Tongue (tissue), 1 donor: ENCODE measurements at regions not wholly inside any gene's neighbourhood (a gene's known extent, or its start where the extent isn't known, plus 50 kb on each side); places are given as distances from the start of the nearest gene placed in this dataset.
"Not testable (repeated sequence)": the region's sequence is repeated elsewhere in the genome, so short reads cannot be mapped to it uniquely, and the experiment has no call there.

Source experiments
- DNase-seq: peaks from one replicate; pipeline ENCODE4 v3.0.0-alpha.2; 2015

DNA sequence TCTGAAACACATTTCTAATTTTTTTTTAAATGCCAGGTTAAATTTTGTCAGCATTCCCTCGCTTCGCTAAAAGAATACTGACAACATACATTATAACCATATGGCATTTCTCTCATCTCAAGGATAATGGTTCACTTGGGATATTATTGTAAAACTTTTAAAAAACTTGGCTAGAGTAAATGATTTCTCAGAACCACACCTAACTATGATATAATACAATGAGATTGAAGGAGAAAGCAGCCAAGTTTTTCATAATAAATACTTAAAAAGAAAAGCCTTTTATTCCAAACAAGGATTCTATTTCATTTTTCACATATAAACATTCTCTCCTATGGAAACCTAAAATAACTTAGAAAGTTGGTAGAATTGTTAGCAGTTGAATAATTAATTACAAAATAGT, 413.9 kb downstream of the HGF start:
- peak; percentile 18 for DNase-seq

DNA sequence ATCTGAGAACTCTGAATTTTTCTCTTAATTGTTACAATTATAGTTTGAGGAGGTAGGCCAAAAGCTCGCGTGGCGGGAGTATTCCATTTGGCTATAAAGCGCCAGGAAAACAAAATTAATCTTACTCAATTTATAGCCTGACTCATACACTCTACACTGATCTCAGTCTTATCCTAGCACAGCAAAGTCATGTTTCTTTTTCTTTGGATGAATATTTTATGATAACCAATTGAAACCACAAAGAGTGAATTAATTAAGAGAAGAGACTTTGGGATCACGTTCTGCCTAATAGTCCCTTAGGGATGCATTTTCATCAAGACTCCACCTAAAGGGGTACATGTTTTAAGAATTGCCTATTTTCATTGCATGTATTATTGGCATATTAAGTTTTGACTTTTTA, 420.8 kb downstream of the HGF start:
- DNase-seq, result no peak

DNA sequence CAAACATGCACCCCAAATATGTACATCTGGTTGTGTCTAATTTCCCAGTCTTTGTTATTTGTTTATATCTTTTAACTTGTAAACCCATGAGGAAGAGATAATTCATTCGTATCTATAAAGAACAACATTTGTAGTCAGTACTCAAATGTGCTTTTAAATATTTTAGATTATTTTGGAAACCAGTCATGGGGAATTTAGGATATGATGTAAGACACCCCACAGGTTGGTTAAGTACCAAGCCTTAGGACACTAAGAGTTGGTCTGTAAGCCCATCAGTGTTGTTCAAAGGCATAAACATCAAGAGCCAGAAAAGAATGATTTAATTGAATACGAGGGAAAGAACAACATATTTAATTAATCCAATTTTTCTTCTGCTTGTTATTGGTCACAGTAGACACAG, 421.1 kb upstream of the SEMA3C start:
- DNase-seq, result no peak

DNA sequence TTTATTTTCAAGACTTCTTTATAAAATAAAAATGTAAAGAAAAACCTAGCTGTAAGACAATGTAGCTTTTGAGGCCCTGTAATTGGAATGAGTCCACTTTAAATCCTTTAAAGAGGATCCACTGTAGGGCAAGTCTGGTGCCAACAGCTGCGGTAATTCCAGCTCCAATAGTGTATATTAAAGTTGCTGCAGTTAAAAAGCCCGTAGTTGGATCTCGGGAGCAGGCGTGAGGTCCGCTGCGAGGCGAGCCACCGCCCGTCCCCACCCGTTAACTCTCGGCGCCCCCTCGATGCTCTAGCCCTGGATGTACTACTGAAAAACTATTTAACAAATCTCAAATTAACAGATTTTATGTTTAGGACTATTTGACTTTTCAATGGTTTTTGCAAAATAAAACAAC, 414.7 kb upstream of the SEMA3C start:
- DNase-seq, result peak; percentile 67

DNA sequence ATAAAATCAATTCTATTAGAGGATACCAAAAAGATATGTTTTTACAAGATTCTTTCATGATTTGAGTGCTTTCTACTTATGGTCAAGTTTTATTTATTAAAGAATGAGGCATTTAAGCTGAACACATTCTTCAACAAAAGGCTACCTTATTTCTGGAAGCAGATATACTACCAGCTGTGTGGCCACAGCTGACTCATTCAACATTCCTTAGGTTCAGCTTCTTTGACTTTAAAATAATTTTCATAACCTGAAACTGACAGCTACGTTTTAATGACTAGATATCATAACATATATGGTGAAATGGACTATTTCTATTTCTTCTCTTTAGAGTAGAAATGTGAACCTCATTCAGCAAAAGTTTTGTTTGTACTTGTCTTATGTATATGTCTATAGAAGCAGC, 414.2 kb upstream of the SEMA3C start:
- DNase-seq, result peak; percentile 16

DNA sequence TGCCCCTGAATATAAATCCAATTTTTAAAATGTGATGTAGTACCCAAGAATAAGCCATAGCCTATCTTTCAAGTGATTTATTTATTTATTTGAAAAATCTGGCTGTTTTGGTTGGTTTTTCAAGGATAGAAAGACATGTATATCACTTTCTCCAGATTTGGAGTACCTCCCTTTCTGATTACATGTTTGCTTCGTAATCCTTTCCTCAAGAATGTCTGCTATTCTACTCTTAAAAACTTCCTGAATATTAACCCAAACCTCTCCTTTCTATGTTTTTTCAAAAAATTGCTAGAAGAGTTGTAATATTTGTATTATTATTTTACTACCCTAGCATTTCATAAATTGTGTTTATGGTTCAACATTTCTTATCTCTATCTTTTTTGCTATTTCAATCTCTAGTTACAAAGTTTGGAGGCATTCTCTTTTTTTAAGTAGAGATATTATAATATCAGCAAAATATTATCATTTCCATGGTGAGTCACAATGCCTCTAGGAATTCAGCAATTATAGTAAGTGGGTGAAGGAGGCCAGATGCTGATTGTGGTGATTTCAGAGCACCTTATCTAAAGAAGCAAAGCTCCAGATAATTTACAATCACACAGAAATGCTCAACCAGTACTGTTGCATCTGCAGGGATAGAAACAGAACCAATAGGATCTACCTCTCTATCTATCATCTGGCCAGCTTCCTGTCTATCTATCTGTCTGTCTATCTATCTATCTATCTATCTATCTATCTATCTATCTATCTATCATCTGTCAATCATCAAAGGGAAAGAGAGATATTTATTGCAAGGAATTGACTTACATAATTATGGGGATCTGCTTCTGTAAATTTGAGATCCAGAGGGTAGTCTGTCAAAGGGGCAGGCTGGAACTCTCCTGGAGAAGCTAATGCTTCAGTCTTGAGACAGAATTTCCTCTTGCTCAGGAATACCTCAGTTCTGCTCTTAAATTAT, 412.5 kb upstream of the SEMA3C start:
- DNase-seq, result no peak

DNA sequence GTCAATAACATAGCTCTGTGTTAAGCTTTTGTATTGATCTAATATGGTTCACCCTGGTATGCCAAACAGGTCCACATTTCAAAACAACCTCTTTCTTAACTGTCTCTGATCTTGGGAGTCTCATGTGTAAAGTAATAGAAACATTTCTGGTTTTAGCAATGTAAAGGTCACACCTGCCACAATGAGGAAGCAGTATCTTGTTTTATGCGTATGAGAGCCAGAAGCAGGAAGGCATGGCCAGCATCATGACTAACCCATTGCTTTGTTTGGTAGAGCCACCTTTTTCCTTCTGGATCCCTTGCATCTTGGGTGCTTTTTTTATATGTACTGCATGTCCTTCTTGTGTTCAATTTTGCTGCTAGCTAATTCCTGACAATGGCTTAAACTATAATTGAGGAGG, 411.3 kb upstream of the SEMA3C start:
- DNase-seq, result no peak

DNA sequence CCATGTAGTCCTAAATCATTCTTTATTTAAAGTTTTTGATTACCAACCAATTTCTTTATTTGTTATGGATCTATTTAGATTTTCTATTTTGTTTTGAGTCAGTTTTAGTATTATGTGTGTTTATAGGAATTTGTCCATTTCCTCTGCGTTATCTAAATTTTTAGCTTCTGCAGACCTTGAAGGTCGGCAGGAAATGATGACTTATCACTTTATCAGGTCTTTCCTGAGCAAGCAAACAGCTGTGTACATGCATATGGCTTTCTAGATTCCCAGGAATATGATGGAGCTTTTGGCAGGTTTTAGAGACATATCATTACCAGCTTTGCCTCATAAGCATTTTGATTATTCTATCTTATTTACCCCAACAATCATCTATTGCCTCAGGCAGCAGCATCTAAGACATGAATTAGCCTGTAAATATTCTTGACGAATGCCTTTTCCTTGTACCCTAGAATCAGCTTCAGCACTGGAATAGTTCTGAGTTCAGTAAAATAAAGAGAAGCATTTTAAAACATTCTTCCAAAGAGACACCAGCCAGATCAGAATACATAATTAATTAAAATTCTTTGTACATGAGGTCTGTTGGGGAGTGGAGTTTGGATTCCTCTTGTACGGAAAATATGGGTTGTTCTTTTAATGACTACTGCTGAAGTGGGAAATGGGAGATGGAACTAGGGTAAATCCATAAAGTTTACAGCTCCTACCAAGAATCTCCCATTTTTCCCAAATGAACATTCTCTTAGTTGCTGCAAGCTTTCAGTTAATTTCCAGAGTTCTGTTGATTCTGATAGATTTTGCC, 408.8 kb upstream of the SEMA3C start:
- DNase-seq, result no peak

DNA sequence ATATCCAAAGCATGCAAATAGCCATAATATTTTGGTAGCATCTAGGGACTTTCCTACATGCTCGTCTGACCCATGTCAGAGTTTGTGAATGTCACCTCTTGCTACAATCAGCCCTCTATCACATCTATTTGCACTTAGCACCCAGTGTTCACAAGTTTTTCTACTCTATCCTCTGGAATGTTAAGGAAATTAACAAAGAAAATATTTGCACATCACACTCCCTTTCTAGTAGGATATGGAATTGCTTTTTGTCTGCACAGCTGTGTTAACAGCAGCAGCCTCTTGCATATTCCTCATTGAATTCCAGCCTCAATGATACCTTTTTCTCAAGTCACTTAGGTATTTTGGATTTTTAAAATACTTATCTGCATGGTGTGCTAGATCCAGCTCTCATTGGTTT, 403.1 kb upstream of the SEMA3C start:
- no peak for DNase-seq

DNA sequence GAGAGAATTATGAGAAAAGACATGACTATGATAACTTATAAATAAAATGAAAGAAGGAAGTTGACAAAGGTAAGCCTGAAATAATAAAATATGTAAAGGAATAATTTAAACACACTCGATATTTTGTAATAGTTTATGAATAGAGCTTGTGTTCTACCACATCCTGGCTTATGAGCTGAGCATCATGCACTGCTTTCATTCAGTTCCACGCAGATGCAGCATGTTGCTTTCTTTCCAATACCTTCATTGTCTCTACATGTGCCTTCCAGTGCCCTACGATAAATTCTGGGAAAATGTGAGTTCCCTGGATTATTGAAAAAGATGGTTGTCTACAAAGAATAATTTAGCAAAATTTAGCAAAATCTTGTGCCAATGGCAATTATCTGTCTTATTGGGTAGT, 398.9 kb upstream of the SEMA3C start:
- DNase-seq, result no peak

DNA sequence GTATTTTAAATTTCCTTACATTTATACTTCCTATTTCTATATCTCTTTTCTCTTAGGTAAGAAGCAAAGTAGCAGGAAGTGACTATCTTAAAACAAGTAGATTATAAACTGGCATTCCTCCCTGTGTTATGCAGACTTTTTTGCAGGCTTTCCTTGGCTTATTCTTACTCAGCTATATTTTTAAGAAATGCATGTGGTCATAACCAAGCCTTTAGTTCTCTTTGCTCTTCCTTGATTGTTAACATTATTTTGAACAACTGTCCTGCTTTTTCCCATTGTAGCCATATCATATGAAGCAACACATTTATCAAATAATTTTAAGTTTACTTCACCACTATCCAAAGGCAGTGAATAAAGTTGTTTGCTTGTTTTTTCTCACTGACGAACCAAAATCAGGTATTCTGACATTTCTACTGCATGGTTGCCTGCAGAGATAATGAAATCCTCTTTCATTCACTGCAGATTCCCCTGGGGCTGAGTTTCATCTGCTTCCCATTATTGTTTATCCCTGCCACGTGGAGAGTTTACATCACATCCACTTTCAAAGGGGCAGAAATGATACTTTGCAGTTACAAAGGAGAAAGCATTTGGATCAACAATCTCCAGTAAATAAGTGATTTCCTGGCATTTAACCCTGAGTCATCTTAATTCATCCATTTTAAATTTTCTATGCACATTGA, 389.9 kb upstream of the SEMA3C start:
- DNase-seq, result peak; percentile 24

DNA sequence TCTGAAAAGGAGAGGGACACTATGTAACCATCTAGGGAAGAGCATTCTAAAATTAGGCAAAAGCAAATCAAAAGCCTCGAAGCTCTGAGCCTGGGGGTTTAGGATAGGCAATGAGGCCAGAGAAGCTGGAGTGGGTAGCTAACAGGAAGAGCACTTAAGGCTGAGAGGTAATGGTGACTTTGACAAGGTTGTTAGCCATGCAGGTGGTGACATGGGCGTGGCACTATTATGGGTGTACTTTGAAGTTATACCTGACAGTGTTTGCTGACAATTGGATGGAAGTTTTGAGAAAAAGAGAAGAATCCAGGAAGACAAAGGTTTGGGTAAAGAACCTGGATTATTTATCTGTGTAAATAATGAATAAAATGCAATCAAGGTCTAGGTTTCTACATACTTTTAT, 383.0 kb upstream of the SEMA3C start:
- DNase-seq, result no peak

DNA sequence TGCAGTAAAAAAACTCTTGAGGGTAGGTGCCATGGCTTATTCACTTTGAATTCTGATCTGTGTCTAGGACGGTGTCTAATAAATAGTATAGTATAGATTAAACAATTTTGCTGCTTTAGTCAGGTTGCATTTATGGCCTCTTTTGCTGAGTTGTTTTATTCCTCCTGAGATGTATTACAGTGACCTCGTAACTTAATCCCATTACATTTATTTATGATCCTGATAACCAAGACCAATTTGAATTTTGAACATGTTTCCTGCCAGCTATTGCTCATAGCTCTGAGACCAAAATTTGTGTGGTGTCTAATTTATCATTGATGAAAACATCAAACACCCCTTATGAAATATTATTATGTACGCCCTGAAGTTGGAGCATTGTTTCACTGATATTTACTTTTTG, 381.9 kb upstream of the SEMA3C start:
- no peak for DNase-seq

DNA sequence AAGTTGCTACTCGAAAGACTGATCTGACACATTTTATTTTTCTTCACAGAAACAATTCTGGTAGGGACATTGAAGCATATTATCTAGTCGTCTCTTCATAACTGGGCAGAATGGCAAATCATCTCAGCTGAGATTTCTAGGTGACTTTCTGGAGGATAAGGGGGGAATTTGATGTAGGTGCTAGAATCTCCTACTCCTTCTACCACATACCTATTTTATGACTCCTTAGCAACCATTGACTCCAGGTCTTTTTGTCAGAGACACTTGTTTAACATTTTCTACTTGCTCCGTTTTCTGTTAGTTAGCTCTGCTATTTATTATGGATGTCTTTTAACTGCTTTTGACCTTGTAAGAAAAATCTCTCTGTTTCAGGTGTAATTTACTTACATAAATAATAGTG, 380.9 kb upstream of the SEMA3C start:
- DNase-seq, result no peak

DNA sequence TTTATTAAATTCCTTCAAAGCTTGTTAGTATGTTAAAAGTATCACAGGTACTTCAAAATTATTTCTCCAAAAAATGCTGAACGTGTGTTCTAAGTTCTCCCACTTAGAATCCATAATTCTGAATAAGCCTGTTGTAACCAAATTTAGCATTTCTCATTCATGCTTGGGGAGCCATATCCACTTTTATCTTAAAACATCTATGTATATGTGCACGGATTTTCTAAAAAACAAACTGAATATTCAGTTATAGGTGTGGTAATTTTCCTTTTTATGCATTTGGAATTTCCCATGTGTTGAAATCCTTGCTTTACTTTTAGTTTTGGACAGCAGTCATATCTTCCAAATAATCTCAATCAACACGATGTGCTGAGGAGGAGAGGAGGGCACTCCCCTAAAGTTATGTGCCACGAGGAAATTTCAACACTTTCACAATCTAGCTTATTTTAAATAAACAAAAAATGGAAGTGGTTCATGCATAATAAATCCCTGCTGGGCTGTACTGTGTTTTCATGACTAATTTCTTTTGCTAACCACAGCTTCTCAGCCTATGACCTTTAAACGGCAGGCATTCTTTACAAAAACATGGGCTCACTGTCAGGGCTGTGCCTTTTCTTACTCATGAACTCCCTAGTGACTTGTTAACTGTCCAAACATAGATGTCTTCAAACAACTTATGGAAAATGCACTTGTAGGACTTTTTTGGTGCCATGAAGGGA, 380.3 kb upstream of the SEMA3C start:
- DNase-seq, result peak; percentile 16

DNA sequence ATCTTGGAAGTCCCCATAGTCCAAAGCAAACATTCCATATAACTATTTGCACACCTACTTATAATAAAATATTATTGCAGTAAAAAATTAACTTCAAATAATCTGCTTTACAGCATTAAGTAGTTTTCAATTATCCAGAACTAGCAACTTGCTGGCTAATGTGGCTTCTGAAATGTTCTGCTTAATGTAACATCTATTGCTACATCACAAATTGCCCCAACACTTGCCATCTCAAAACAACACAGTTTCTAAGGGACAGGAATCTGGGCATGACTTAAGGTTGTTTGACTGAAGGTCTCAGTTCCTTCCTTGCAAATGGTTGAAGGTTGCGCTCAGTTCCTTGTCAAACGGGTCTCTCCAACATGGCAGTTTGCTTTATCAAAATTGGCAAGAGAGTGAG, 378.5 kb upstream of the SEMA3C start:
- no peak for DNase-seq

DNA sequence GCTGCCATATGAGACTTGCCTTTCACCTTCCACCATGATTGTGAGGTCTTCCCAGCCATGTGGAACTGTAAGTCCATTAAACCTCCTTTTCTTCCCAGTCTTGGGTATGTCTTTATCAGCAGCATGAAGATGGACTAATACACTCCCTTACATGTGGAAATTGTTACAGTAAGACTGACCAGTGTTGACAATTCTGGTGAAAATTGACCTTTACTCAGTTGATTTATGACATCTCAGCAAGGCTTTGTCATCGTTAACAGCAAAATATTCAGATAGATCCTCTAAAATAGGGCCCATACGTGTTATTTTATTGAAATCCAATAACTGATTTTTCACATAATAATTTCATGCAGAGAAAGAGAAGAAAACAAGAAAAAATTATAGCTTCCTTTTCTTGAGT, 377.9 kb upstream of the SEMA3C start:
- no peak for DNase-seq

DNA sequence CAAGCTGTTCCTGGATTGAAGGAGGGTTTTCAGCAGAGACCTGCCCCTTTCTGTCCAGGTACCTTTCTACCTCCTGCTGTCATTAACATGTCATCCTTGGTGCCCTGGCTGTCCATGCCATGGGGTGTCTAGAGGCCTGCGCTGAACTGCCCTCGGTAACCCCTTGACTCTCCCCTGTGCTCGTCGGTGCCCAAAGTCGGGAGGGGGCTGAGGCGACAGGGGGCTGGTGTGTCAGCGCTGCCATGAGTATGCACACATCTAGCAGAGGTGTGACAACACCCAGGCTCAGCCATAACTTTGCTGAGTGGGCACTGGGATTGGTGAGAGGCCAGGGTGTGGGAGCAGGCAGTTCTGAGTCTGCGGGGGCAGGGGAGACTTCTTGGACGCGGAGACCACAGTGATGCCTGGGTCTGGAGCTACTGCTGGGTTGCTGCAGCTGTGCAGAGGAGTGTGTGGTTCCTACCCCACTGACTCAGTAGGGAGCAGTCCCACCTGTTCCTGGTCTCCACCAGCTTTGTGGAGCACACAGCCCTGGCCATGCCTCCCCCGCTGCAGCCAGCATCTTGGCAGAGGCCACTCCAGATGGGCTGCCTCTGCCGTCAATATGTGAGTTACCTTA, 376.2 kb upstream of the SEMA3C start:
- DNase-seq, result no peak

DNA sequence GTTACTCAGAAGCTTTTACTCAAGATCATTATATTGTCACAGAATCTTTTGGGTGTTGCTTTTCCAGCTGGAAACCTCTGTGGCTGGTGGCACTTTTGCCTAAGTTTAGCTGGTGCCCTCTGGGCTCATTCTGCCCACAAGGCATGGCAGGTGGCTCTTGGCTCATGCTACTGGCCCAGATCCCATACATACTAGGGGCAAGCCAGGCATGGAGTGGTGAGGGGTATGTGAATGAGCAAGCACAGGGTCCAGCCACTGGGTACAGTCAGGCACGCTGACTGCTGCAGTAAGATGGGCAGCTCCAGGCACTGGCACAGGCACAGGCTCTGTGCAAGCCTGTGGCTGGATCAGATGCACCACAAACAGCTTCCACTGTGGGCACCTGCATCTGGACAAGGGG, 375.0 kb upstream of the SEMA3C start:
- no peak for DNase-seq

DNA sequence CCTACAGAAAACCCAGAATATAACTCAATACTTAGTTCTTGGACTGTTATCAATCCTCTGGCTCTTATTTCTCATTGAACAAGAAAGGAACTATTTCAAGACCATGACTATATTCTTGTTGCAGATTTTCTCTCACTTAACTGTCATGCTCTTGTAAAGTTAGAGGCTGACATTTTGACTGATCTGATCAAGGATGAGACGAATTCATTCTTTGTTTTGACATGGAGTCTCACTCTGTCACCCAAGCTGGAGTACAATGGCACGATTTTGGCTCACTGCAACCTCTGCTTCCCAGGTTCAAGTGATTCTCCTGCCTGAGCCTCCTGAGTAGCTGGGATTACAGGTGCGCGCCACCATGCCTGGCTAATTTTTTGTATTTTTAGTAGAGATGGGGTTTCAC, 367.9 kb upstream of the SEMA3C start:
- DNase-seq, result not testable (repeated sequence)

DNA sequence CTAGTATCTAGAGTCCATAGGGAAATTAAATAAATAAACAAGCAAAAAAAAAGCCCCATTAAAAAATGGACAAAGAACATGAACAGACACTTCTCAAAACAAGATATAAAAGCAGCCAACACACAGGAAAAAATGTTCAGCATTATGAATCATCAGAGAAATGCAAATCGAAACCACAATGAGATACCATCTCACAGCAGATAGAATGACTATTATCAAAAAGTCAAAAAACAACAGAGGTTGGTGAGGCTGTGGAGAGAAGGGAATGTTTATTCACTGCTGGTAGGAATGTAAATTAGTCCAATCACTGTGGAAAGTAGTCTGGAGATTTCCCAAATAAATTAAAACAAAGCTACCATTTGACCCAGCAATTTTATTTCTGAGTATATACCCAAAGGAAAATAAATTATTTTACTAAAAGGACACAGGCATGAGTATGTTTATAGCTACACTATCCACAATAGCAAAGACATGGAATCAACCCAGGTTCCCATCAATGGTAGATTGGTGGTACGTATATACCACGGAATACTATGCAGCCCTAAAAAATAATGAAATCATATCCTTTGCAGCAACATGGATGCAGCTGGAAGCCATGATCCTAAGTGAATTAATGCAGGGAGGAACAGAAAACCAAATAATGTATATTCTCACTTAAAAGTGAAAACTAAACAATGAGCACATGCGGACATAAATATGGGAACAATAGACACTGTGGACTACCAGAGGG, 366.5 kb upstream of the SEMA3C start:
- no peak for DNase-seq
